Loucy (cell line): ENCODE measurements at regions not wholly inside any gene's neighbourhood (a gene's known extent, or its start where the extent isn't known, plus 50 kb on each side); places are given as distances from the start of the nearest gene placed in this dataset.

Experiments
- H2AFZ ChIP-seq: fragments of 200-600 bp; sonication (generic); 2 replicates; pipeline ENCODE4 v1.6.0; 2016; ENCODE audit warnings: antibody characterized with exemption, mild to moderate bottlenecking, low read length, moderate library complexity
- H3F3A ChIP-seq: fragments of 200-600 bp; 2 replicates; pipeline ENCODE4 v1.6.0; 2016; ENCODE audit warnings: antibody characterized with exemption, low read depth, mild to moderate bottlenecking
- H3K27me3 ChIP-seq: fragments of 200-600 bp; sonication (generic); 2 replicates; pipeline ENCODE4 v1.6.1; 2014; ENCODE audit warnings: low read length, mild to moderate bottlenecking; ENCODE audit not compliant: insufficient read depth, poor library complexity, severe bottlenecking
- H3K36me3 ChIP-seq: fragments of 200-600 bp; sonication (generic); 2 replicates; pipeline ENCODE4 v1.6.1; 2016; ENCODE audit warnings: low read length; ENCODE audit not compliant: insufficient read depth
- H3K4me1 ChIP-seq: fragments of 200-600 bp; sonication (generic); 2 replicates; pipeline ENCODE4 v1.5.1; 2014; ENCODE audit warnings: low read length, mild to moderate bottlenecking; ENCODE audit not compliant: insufficient read depth, poor library complexity, severe bottlenecking
- H3K4me2 ChIP-seq: fragments of 200-600 bp; sonication (generic); 2 replicates; pipeline ENCODE4 v1.6.0; 2014; ENCODE audit warnings: antibody characterized with exemption, low read length, low read depth, mild to moderate bottlenecking; ENCODE audit not compliant: poor library complexity, severe bottlenecking
- H3K4me3 ChIP-seq: fragments of 200-600 bp; sonication (generic); 2 replicates; pipeline ENCODE4 v1.5.1; 2014; ENCODE audit warnings: low read length, mild to moderate bottlenecking, mixed read lengths; ENCODE audit not compliant: poor library complexity, severe bottlenecking
- H3K79me2 ChIP-seq: fragments of 200-600 bp; sonication (generic); 2 replicates; pipeline ENCODE4 v1.6.1; 2014; ENCODE audit warnings: low read length; ENCODE audit not compliant: insufficient read depth
- H3K9ac ChIP-seq: fragments of 200-600 bp; sonication (generic); 2 replicates; pipeline ENCODE4 v1.6.0; 2014; ENCODE audit warnings: mild to moderate bottlenecking, low read depth, low read length, moderate library complexity; ENCODE audit not compliant: poor library complexity, severe bottlenecking
- H3K9me2 ChIP-seq: fragments of 200-600 bp; sonication (generic); replicated peaks from 2 replicates; pipeline ENCODE4 v1.6.1; 2016; ENCODE audit warnings: low read depth, low read length, mixed read lengths
- H3K9me3 ChIP-seq: fragments of 200-600 bp; sonication (generic); 2 replicates; pipeline ENCODE4 v1.6.1; 2014; ENCODE audit warnings: mild to moderate bottlenecking, antibody characterized with exemption, low read length, low read depth; ENCODE audit not compliant: insufficient read depth
- H4K20me1 ChIP-seq: fragments of 200-600 bp; sonication (generic); 2 replicates; pipeline ENCODE4 v1.6.0; 2014; ENCODE audit warnings: antibody characterized with exemption, low read length, mild to moderate bottlenecking; ENCODE audit not compliant: insufficient read depth, poor library complexity, severe bottlenecking
- CTCF ChIP-seq: fragments of 200-600 bp; sonication (generic); conservative IDR thresholded peaks from 2 replicates; pipeline ENCODE4 v1.5.1; 2014; ENCODE audit warnings: mild to moderate bottlenecking, antibody characterized with exemption, low read length
- EZH2phosphoT487 ChIP-seq: fragments of 200-600 bp; IDR thresholded peaks from 2 replicates; pipeline ENCODE4 v1.6.1; 2018; ENCODE audit warnings: antibody characterized with exemption, mild to moderate bottlenecking, moderate library complexity, borderline replicate concordance

DNA sequence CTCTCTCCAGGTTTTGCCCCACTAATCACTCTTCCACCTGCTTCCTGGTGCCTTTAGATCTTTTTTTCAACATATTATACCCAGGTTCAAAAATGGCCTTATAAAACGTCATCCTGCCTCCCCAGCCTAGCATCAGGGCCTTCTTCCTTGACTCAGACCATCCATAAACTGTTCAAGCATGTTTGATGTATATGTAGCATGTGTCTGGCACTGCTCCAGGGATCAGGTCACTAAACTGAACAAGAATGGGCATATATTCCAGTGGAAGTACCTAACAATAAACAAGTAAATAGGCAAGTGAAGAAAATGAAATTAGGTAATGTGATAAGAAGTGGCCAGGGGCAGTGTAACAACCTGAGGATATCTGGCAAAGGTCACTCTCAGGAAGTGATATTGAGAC lies 141.2 kb downstream of the TRIB2 start:
- H4K20me1 ChIP-seq = no peaks in the 10 kb centered on the region
- no peak for TF ChIP-seq CTCF
- TF ChIP-seq EZH2phosphoT487 = no peak
- H2AFZ ChIP-seq = no peak overlapping the region
- no peaks in the 10 kb centered on the region for H3K9me2 ChIP-seq
- H3K4me3 ChIP-seq = peak overlapping the region; percentile 50
- peaks cover 14% of the 10 kb centered on the region for H3K9me3 ChIP-seq
- no peak overlapping the region for H3K9ac ChIP-seq
- H3K4me1 ChIP-seq = peaks cover 39% of the 10 kb centered on the region
- H3K36me3 ChIP-seq = no peaks in the 10 kb centered on the region
- peaks cover 5% of the 10 kb centered on the region for H3F3A ChIP-seq
- H3K27me3 ChIP-seq = peaks cover 37% of the 10 kb centered on the region
- peak overlapping the region; percentile 63 for H3K4me2 ChIP-seq
- H3K79me2 ChIP-seq = no peaks in the 10 kb centered on the region

DNA sequence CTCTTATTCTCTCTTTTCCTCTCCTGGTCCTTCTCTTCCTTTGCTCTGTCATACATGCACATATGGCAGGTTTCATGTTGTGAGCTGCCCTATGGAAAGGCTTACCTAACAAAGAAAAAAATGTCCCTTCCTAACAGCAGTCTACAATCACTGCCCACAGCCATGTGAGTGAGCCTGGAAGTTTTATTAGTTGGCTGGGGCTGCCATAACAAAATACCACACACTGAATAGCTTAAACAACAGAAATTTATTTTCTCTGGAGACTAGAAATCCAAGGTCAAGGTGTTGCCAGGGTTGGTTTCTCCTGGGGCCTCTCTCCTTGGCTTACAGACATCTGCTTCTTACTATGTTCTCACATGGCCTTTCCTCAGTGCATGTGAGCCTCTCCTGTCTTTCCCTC lies 142.1 kb downstream of the TRIB2 start:
- Histone ChIP-seq H4K20me1 (no peaks in the 10 kb centered on the region), H3K79me2 (no peaks in the 10 kb centered on the region), H2AFZ (no peak overlapping the region), H3K4me2 (no peak overlapping the region), H3K9me2 (no peaks in the 10 kb centered on the region), H3F3A (peaks cover 5% of the 10 kb centered on the region), H3K9ac (no peak overlapping the region), H3K36me3 (no peaks in the 10 kb centered on the region), H3K4me1 (peaks cover 39% of the 10 kb centered on the region), H3K9me3 (peaks cover 21% of the 10 kb centered on the region), H3K27me3 (peaks cover 37% of the 10 kb centered on the region), H3K4me3 (no peak overlapping the region)
- TF ChIP-seq EZH2phosphoT487 (no peak), CTCF (no peak)

DNA sequence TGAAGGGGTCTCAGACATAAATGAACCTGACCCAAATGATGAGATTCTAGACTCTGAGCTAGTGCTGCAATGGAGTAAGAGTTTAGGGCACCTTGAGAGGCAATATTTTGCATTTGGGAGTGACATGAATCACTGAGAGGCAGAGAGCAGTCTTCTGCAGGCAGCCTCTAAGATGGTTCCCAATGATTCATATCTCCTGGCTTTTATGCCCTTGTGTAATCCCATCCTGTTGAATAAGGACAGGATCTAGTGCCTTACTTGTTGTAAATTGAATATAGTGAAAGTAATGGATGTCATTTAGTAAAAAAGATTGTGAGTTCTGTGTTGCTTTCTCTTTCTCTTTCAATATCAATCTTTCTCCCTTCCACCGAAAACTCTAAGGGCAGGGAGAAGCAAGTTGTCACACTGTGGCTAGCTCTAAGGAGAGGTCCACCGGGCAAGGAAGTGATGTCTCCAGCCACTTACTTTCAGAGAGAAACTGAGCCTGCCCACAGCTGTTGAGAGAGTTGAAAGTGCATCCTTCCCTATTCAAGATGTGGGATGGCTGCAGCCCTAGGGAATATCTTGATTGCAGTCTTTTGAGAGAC lies 144.7 kb downstream of the TRIB2 start:
- H3K27me3 ChIP-seq = peaks cover 12% of the 10 kb centered on the region
- H3K4me2 ChIP-seq = no peak overlapping the region
- no peaks in the 10 kb centered on the region for H3K79me2 ChIP-seq
- no peaks in the 10 kb centered on the region for H3K36me3 ChIP-seq
- peaks cover 5% of the 10 kb centered on the region for H3F3A ChIP-seq
- peaks cover 24% of the 10 kb centered on the region for H3K4me1 ChIP-seq
- no peaks in the 10 kb centered on the region for H3K9me2 ChIP-seq
- H3K4me3 ChIP-seq = no peak overlapping the region
- H3K9ac ChIP-seq = no peak overlapping the region
- TF ChIP-seq EZH2phosphoT487 (no peak), CTCF (no peak)
- H2AFZ ChIP-seq = no peak overlapping the region
- peaks cover 26% of the 10 kb centered on the region for H3K9me3 ChIP-seq
- no peaks in the 10 kb centered on the region for H4K20me1 ChIP-seq
